Lower lobe of right lung (tissue), 2 donors: ENCODE measurements at regions not wholly inside any gene's neighbourhood (a gene's known extent, or its start where the extent isn't known, plus 50 kb on each side); places are given as distances from the start of the nearest gene placed in this dataset.

ENCODE experiments used
- ATAC-seq, 2 donors: fragments of 200-7000 bp; cut with Tn5 transposase; one replicate each; pipeline ENCODE4 v1.9.1; 2020 to 2022; ENCODE audit warnings: mild to moderate bottlenecking in 2 of 2, moderate library complexity in 2 of 2
- DNase-seq: peaks from one replicate; pipeline ENCODE4 v3.0.0-alpha.2; 2020
- H3K27ac ChIP-seq: fragments of 200-600 bp; one replicate; pipeline ENCODE4 v1.8.0; 2022
- H3K27me3 ChIP-seq: fragments of 200-600 bp; one replicate; pipeline ENCODE4 v1.8.0; 2022; ENCODE audit warnings: low read depth
- H3K36me3 ChIP-seq: fragments of 200-600 bp; one replicate; pipeline ENCODE4 v1.8.0; 2022; ENCODE audit warnings: mild to moderate bottlenecking
- H3K4me1 ChIP-seq: fragments of 200-600 bp; one replicate; pipeline ENCODE4 v1.8.0; 2022
- H3K4me3 ChIP-seq: fragments of 200-600 bp; one replicate; pipeline ENCODE4 v1.8.0; 2022; ENCODE audit warnings: mild to moderate bottlenecking
- H3K9me3 ChIP-seq: fragments of 200-600 bp; one replicate; pipeline ENCODE4 v1.8.0; 2022
- CTCF ChIP-seq: fragments of 200-600 bp; IDR thresholded peaks from one replicate; pipeline ENCODE4 v1.8.0; 2022; ENCODE audit warnings: antibody characterized with exemption, mild to moderate bottlenecking
- intact Hi-C: fragments of 100-400 bp; cut with DNase I; formaldehyde crosslinking; loops from one replicate; pipeline ENCODE4 v1.11.0; 2022
- donor health status: DM: no; HTN: yes; CAD: no; lungs with severe emphysema.

- no peaks in the 10 kb centered on the region for H3K27me3 ChIP-seq
- DNase-seq (no peak), ATAC-seq (no peak)
- no peak for TF ChIP-seq CTCF
- no peaks in the 10 kb centered on the region for H3K9me3 ChIP-seq
- no peak overlapping the region for H3K4me3 ChIP-seq
- intact Hi-C loops: no loop called here
- no peaks in the 10 kb centered on the region for H3K36me3 ChIP-seq
- no peak overlapping the region for H3K27ac ChIP-seq
- no peaks in the 10 kb centered on the region for H3K4me1 ChIP-seq
Measured at GRCh38 chr13:54758795-54759194, 1730.2 kb downstream of the OLFM4 start.

DNA sequence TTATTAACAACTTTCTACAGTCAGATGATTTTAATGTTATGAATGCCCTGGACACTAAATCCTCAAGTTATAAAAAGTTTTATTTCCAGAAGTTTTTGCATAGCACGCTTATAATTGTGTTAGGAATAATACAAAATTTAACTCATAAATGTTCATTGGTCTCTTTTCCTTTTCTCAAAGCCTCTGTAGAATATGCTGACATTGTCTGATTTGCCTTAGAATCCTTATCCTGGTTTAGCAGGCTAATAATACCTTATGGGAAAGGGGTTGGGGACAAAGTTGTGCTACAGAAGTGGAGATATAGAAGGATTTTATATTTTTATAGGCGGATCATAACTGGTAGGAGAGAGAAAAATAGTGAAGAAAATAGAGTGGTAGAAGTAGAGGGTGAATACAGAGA lies 1739.6 kb downstream of the OLFM4 start:
- TF ChIP-seq CTCF: no peak
- Histone ChIP-seq H3K4me1 (no peaks in the 10 kb centered on the region), H3K27me3 (no peaks in the 10 kb centered on the region), H3K36me3 (no peaks in the 10 kb centered on the region), H3K4me3 (no peak overlapping the region), H3K9me3 (no peaks in the 10 kb centered on the region), H3K27ac (no peak overlapping the region)
- no peak for DNase-seq
- intact Hi-C loops: no loop called here
- ATAC-seq: no peak

DNA sequence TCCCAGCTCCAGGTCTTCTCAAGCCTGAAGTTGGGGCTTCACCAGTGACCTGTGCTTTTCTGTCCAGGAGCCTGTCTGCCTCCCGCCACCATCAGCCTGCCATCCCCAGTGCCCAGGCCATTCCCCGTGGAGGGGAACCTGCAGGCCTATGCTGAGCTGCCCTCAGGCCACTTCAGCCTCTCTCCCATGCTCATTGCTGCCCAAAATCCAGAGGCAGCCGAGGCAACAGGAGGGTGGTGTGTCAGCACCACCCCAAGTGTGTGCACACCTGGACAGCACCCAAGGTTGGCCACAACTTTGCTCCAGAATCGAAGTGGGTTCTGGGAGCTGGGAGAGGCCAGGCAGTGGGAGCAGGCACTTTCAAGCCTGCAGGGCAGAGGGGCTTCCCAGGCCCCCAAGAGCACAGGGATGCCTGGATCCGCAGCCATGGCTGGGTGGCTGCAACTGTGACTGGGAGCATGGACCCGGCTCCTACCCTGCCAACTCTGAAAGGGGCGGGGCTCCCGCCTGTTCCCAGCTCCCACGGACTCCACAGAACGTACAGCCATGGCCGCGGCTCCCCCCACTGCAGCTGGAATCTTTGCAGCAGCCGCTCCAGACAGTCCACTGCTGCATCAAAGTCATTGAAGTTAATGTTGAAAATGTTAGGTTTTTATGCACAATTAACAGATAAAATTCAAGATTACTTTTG lies 1747.0 kb downstream of the OLFM4 start:
- intact Hi-C loops: no loop called here
- H3K4me1 ChIP-seq: no peaks in the 10 kb centered on the region
- peak; percentile 27 for DNase-seq

GRCh38 chr13:54787754-54788153 lies 1759.1 kb downstream of the OLFM4 start:
- no peak overlapping the region for H3K27ac ChIP-seq
- H3K27me3 ChIP-seq: no peaks in the 10 kb centered on the region
- no peaks in the 10 kb centered on the region for H3K36me3 ChIP-seq
- TF ChIP-seq CTCF: no peak
- ATAC-seq: no peak
- intact Hi-C loops: no loop called here
- no peaks in the 10 kb centered on the region for H3K4me1 ChIP-seq
- DNase-seq: peak; percentile 29
- no peak overlapping the region for H3K4me3 ChIP-seq
- peaks cover 3% of the 10 kb centered on the region for H3K9me3 ChIP-seq

More for the DNA sequence above, 1747.0 kb downstream of the OLFM4 start:
- Histone ChIP-seq H3K4me3 (no peak overlapping the region), H3K36me3 (no peaks in the 10 kb centered on the region), H3K9me3 (no peaks in the 10 kb centered on the region), H3K27ac (no peak overlapping the region), H3K27me3 (no peaks in the 10 kb centered on the region)
- peak in 1 of 2 donors; percentile 27 for ATAC-seq
- no peak for TF ChIP-seq CTCF

DNA sequence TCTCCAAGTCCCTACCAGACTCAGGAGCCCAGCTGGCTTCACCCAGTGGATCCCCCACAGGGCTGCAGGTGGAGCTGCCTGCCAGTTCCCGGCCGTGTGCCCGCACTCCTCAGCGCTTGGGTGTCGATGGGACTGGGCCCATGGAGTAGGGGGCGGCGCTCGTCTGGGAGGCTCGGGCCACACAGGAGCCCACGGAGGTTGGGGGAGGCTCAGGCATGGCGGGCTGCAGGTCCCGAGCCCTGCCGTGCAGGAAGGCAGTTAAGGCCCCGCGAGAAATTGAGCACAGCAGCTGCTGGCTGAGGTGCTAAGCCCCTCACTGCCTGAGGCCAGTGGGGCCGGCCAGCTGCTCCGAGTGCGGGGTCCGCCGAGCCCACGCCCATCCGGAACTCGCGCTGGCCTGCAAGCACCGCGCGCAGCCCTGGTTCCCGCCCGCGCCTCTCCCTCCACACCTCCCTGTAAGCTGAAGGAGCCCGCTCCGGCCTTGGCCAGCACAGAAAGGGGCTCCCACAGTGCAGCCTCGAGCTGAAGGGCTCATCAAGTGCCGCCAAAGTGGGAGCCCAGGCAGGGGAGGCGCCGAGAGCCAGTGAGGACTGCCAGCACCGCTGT lies 1771.1 kb downstream of the OLFM4 start:
- no peak overlapping the region for H3K4me3 ChIP-seq
- H3K9me3 ChIP-seq: no peaks in the 10 kb centered on the region
- no peaks in the 10 kb centered on the region for H3K27me3 ChIP-seq
- ATAC-seq: no peak
- H3K4me1 ChIP-seq: no peaks in the 10 kb centered on the region
- TF ChIP-seq CTCF: no peak
- H3K36me3 ChIP-seq: no peaks in the 10 kb centered on the region
- intact Hi-C loops: no loop called here
- H3K27ac ChIP-seq: no peak overlapping the region
- DNase-seq: no peak
